ENCODE measurements at regions not wholly inside any gene's neighbourhood (a gene's known extent, or its start where the extent isn't known, plus 50 kb on each side); places are given as distances from the start of the nearest gene placed in this dataset.
"Not testable (repeated sequence)": the region's sequence is repeated elsewhere in the genome, so short reads cannot be mapped to it uniquely, and the experiment has no call there.

DNA sequence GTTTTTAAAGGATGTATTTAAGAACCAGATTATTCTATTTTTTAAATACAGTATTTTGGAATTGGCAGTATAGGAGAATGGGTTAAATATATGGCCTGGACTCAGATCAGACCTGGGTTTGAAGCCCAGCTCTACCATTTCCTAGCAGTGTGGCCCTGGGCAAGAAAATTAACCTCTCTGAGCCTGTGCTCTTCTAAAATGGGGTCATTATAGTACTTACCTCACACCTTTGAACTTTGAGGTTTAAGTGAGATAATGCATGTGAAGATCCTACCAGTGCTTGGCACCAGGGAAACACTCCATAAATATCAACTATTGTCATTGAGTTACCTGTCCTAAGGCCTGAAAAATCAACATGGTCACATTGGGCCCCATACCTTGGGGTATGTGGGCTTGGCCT lies 93.4 kb upstream of the WSB1 start:
- DNase-seq (ENCODE audit: low read depth in 1 of 2, low spot score in 1 of 2) = no peak

DNA sequence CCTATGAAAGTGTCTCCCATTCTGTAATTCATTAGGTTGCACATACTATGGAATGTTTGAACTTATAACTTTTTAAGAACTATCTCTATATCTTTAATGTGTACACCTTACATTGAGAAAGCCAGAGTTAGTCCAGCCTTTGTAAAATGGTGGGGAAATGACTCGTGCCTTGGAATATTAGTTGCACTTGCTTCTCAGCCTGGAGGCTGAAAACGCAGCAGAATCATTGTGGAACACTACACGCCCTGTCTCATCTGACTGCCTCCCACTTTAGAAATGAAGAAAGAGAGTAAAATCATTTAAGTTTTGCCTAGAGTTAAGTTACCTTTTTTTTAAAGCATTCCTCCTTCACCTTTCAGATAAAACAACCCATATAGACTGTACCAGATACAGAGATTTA lies 90.7 kb upstream of the WSB1 start:
- DNase-seq (ENCODE audit: low read depth in 1 of 2, low spot score in 1 of 2) = no peak

DNA sequence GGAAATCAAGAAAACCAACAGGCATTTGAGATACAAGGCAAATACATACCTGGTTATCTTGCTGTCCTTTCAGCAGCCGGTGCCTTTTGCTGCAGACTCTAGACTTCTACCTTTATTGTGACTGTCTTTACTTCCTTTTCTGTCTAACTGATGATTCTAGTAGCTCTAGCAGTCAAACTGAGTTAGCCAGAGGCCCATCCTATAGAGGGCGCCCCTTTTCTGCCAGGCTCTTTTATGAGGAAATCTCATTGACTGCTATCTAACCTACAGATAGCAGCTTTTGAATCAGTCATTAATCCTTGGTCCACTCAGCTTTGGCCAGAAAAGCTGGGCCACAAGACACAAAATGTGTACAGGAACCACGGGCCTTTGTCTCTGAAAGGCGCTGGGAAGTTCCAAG lies 87.5 kb upstream of the WSB1 start:
- no peak for DNase-seq (ENCODE audit: low read depth in 1 of 2, low spot score in 1 of 2)

DNA sequence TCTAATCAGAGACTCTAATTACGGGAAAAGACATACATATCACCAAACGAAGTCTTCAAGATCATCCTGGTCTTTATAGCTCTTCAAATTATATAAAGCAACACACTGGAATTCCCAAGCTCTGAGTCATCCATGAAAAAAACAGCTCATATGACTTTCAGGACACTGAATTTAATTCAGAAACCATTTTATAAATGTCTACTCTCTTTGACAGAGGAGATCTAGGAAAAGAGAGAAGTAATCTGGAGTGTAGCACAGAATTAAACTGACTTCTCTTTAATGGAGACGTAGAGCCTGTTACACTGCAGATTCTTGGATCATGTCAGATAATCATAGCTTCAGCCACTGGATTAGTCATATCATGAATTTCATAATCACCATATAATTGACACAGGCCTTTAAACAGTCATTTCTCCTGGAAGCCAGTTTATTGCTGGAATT lies 86.8 kb upstream of the WSB1 start:
- no peak for DNase-seq (ENCODE audit: low read depth in 1 of 2, low spot score in 1 of 2)

DNA sequence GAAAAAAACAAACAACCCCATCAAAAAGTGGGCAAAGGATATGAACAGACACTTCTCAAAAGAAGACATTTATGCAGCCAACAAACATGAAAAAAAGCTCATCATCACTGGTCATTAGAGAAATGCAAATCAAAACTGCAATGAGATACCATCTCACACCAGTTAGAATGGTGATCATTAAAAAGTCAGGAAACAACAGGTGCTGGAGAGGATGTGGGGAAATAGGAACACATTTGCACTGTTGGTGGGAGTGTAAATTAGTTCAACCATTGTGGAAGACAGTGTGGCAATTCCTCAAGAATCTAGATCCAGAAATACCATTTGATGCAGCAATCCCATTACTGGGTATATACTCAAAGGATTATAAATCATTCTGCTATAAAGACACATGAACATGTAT lies 85.5 kb upstream of the WSB1 start:
- DNase-seq (ENCODE audit: low read depth in 1 of 2, low spot score in 1 of 2) = not testable (repeated sequence)

DNA sequence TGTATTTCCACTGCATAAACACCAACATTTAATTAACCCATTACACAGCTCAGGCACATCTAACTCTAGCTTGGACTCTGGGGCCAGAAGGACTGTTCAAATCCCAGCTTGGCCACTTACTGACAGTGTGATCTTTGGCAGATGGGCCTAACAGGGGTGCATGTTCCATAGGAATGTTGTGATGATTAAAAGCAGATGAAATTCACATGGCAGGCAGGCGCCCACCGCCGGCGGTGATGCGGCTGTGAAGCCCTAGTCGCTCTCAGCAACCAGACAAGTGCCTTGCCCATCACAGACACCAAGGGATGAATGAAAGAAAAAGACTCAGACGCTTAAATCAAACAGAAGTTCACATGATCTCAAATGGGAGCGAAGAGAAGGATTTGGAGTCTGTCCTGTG lies 84.6 kb upstream of the WSB1 start:
- DNase-seq (ENCODE audit: low read depth in 1 of 2, low spot score in 1 of 2) = no peak

DNA sequence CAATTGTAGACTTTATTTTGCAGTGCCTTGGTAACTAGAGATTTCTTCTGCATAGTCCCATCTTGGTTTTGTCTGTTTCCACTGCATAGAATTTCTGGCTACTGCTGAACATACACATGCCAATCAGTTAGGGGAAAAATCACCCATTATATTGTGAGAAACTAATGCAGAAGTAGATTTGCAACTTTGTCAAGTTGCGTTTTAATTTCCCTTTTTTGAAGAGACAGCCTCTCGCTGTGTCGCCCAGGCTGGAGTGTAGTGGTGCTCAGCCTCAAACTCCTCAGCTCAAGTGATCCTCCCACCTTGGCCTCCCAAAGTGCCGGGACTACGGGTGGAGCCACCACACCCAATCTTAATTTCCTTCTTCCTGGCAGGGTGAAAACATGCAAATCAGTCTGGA lies 83.1 kb upstream of the WSB1 start:
- not testable (repeated sequence) for DNase-seq (ENCODE audit: low read depth in 1 of 2, low spot score in 1 of 2)

DNA sequence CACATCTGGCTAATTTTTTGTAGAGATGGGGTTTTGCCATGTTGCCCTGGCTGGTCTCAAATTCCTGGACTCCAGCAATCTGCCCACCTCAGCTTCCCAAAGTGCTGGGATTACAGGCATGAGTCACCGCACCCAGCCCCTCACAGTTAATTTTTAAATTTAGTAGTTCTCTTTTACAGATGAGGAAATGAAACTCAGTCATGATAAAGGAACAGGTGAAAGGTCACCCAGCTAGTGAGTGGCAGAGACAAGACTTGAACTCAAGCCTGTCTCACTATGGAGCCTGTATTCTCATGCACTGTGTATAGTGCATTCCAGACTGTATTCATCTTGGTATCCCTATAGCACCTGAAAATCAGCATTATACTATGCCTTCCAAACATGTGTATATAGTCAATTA lies 77.1 kb upstream of the WSB1 start:
- no peak for DNase-seq (ENCODE audit: low read depth in 1 of 2, low spot score in 1 of 2)

DNA sequence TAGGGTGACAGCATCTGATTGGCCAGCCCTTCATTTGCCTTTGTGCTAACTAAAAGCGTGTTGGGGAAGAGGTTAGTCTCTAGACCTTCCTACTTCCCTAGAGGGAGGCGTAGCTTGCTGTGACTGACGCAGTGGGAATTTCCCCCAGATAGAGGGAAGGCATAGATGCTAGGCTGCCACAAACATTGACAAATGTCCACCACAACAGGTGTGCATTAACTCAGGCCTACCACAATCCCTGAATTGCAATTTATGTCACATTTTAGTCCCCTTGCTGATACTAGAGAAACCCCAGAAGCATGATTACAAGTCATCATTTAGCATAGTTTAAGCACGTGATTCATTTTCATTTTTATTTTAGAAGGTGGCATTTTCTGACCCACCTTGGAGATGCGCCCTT lies 76.3 kb upstream of the WSB1 start:
- no peak for DNase-seq (ENCODE audit: low read depth in 1 of 2, low spot score in 1 of 2)

DNA sequence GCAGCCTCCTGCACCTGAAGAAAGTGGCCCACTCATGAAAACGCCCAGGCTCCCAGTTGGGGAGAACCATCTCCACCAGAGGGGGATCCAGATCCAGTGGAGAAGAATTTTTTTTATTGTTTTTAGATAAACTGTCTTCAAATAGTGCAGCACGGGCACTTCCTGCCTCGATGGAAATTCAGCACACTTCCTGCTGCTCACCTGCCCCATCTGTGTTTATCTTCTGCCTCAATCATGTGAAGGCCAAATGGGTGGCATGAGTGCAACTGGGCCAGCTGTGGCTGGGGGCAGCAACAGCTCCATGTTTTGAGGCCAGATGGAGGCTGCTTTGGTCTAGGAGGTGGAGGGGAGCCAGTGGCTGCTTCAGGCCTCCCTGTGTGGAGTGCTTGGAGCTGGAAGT lies 75.9 kb upstream of the WSB1 start:
- DNase-seq (ENCODE audit: low read depth in 1 of 2, low spot score in 1 of 2) = no peak

DNA sequence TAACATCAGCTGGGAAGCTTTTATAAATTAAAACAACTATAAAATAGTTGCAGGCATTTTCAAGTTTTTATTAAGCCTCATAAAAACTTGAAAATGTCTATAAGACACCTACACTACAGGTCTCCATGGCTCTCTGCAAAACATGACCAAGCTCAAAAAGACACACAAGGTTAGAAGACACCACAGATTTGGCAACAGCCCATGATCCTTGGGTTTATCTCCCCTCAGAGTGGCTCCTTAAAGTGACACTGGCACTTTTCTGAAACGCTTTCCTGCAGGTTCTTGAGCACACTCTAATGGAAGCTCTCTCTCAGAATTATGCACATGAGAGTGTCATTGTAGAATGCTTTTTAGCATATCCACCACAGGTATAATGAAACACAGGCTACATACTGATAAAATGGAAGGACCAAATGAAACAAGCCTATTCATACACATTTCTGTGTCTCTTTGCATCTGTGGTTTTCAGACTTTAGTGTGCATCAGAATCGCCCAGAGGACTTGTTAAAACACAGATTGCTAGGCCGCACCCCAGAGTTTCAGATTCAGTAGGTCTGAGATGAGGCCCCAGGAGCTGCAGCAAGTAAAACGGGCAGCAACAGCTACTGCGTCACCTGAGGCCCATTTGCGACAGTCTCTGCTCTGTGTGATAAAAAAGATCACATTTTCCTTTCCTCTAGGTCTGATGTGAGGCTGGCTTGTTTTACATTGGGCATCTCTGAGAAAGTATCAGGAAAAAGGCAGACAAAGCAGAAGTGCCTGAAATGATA lies 75.0 kb upstream of the WSB1 start:
- no peak for DNase-seq (ENCODE audit: low read depth in 1 of 2, low spot score in 1 of 2)

DNA sequence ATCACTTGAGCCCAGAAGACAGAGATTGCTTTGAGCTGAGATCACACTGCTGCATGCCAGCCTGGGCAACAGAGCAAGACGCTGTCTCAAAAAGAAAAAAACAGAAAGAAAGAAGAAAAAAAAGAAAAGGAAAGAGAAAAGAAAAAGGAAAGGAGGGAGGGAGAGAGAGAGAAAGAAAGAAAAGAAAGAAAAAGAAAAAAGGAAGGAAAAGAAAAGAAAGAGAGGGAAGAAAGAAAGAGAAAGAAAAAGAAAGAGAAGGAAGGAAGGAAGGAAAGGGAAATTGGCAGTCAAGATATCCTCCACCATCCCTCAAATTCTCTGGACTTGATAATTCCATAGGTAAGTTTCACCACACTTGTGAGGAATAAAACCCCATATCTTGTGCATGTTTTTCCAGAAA lies 71.4 kb upstream of the WSB1 start:
- no peak for DNase-seq (ENCODE audit: low read depth in 1 of 2, low spot score in 1 of 2)

DNA sequence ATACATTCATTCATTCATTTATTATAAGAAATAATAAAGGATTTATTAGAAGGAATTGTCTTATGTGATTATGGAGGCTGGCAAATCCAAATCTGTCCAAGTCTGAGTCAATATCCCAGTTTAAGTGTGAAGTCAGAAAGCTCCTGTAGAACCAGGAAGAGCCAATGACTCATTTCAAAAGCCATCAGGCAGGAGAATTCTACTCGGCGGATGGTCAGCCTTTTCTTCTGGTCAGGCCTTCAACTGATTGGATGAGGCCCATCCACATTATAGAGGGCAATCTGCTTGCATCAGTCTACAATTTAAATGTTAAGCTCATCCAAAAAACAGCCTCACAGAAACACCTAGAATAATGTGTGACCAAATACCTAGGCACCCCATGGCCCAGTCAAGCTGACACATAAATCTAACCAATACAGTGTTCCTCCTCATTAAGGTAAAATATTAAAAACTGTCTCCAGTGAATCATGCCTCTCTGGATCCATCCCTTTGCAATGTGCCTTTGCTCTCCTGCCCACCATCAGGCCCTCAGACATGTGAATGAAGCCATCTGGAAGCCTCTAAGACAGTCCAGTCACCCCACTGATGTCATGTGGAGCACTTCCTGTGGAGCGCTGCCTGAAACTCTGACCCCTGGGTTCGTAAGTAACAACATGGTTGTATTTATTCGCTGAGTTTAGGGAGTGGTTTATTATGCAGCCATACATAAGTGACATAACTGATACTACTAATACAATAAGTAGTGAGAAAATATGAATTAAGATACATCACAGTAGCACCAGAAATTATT lies 69.2 kb upstream of the WSB1 start:
- no peak for DNase-seq (ENCODE audit: low read depth in 1 of 2, low spot score in 1 of 2)

DNA sequence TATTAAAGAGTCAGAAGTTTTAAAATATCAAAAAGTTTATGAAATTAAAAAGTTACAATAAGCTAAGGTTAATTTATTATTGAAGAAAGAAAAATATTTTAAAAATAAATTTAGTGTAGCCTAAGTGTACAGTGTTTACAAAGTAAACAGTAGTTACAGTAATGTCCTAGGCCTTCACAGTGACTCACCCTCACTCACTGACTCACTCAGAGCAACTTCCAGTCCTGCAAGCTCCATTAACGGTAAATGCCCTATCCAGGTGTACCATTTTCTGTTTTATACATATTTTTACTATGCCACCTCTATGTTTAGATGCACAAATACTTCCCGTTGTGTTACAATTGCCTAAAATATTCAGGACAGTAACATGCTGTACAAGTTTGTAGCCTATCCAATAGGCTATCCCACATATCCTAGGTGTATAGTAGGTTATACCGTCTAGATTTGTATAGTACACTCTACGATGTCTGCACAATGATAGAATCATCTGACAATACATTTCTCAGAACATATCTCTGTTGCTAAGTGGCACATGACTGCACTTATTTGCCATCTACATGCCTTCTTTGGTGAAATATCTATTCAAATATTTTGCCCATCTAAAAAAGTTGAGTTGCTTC lies 67.2 kb upstream of the WSB1 start:
- DNase-seq (ENCODE audit: low read depth in 1 of 2, low spot score in 1 of 2) = no peak

DNA sequence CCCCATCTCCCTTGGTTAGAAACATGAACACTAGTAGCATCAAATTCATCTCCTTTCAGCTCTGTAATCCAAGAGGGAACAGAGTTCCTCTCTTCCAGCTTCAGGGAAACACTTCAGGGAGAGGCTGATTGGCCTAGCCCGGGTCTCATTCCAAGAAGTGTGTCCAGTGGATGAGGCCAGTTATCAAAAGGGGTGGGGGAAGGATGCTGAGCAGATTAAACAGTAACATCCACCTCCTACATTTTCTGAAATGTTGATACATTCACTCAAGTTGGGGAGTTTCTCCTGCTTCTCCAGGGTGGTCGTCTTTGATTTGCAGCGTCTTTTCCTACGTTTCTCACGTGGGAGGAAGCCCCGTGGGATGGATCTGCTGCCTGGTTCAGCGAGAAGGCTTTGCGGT lies 62.9 kb upstream of the WSB1 start:
- no peak for DNase-seq (ENCODE audit: low read depth in 1 of 2, low spot score in 1 of 2)

DNA sequence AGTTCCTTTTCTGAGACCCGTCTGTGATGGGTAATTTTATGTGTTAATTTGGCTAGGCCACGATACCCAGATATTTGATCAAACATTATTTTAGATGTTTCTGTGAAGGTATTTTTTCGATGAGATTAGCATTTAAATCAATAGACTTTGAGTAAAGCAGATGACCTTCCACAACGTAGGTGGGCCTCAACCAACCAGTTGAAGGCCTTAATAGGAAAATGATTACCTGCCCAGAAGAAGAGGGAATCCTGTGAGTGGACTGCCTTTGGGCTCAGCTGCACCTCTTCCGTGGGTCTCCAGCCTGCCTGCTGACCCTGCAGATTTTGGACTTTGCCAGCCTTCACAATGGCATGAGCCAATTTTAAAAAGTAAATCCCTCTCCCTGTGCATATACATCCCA lies 61.6 kb upstream of the WSB1 start:
- no peak for DNase-seq (ENCODE audit: low read depth in 1 of 2, low spot score in 1 of 2)

DNA sequence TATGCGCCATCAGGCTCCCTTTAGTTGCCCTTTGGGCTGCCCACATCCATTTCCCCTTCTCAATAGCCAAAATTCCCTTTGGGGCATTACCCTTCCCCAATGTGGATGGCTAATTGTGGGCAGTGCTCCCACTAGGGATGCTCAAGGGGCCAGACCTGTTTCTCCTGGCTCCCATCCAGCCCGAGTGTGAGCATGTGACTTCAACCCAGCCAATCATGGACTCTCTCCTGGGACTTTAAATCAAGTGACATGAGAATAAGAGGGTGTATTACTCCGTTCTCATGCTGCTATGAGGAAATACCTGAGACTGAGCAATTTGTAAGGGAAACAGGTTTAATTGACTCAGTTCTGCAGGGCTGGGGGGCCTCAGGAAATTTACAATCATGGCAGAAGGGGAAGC lies 60.9 kb upstream of the WSB1 start:
- no peak for DNase-seq (ENCODE audit: low read depth in 1 of 2, low spot score in 1 of 2)

DNA sequence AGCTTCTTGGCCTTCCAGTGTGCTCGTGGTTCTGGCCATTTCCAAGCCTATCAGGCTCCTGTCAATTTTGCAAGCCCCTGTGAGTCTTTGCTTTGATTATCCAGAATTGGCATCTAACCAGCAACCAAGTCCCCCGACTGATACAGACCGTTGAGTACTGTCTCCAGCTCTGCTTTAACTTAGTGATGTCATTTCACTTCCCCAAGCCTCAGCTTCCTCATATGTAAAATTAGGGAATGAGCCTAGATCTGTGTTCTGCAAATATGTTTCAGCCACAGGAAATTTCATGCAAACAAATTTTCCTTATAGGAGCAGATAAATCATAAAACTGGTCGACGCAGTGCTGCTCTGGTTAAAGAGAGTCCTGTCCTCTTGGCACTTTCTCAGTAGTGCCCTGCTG lies 60.1 kb upstream of the WSB1 start:
- no peak for DNase-seq (ENCODE audit: low read depth in 1 of 2, low spot score in 1 of 2)

DNA sequence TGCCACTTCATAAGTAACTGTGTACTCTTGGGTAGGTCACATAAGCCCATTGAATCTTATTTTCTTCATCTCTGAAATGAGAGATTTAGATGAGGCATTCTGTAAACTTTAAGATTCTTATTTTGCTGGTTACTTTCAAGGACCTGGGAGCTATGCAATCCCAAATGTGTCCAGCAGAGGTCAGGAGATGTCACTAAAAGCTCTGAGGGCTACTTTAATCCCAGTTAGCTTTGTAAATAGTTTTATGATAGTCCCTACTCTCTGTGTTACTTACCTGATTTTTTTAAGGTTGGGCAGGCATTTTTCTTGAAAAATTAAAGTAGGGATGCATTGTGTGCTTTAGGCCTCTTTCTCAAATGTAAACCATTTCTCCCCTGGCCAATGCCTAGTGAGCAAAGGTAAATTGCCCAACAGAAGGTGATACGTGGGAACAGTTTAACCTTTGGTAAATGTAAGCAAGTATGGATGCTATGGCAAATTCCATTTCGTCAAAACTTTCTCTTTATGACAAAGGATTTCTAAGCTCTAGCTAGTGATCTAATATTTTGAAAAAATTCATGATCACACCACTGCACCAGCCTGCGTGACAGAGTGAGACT lies 57.1 kb upstream of the WSB1 start:
- DNase-seq (ENCODE audit: low read depth in 1 of 2, low spot score in 1 of 2) = peak; percentile 45 to 64

DNA sequence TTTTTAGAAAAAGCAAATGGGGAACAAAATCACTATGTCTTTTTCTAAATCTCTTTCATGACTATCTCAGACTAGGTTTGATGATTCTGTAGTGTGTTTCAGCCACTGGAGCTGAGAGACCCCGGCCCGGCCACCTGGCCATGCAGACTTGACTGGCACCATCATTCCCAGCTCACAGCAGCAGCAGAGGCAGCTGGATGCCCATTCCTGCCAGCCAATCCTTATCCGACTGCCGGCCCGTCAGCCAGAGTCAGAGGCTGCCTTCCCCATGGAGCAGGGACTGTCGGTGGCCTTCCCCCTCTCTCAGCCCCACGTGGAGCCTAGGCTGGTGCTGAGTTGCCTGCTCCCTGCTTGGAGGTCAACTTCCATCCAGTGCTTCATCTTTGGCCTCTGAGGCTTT lies 56.0 kb upstream of the WSB1 start:
- DNase-seq (ENCODE audit: low read depth in 1 of 2, low spot score in 1 of 2) = no peak

DNA sequence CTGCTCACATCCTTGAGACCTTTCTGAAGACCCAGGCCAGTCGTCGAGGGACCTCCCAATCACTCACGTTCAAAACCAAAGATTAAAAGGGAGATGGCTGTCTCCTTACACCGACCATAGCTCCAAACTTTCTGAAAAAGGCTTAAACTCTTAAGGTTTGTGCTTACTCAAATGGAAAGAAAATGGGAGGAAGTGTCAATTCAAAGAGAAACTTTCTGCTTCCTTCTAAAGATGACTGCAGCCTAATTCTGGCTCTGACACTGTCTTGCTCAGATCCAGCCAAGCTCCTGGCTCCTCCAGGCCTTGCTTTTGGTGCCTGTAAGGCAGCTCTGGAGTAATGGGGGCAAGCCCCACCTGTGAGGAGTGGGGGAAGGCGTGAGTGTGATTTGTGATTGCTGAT lies 54.9 kb upstream of the WSB1 start:
- DNase-seq (ENCODE audit: low read depth in 1 of 2, low spot score in 1 of 2) = no peak

DNA sequence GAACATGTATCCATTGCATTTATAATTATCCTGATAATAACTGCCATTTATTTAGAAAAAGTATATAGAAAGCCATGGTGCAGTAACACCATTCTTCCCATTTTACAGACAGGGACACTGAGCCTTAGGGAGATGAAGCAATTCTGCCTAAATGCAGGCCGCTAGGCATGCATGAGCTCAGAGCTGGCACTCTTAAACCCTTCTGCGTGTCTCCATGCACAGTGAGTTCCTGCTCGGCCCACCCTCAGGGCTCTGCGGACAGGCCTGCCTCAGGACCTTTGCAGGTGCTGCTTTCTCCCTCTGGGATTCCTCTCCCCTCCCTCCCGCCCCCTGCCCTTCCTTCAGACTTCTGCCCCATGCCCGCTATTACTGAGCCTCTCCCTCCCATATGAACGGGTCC lies 54.3 kb upstream of the WSB1 start:
- DNase-seq (ENCODE audit: low read depth in 1 of 2, low spot score in 1 of 2) = no peak

Data from activated T-helper 1 cell treated with anti-CD3 and anti-CD28 coated beads, Interleukin-2, amount 50 U/mL, for 16 hours (primary cell).